Neuronal stem cell (in vitro differentiated cells): ENCODE measurements at regions not wholly inside any gene's neighbourhood (a gene's known extent, or its start where the extent isn't known, plus 50 kb on each side); places are given as distances from the start of the nearest gene placed in this dataset.

ENCODE experiments used
- DNase-seq: peaks from one replicate; pipeline ENCODE4 v3.0.0-alpha.2; 2013; ENCODE audit warnings: low spot score
- H2AFZ ChIP-seq: one replicate; pipeline ENCODE4 v1.6.1; 2013; ENCODE audit warnings: mild to moderate bottlenecking, low read length, inconsistent platforms
- H2AK5ac ChIP-seq: 2 replicates; pipeline ENCODE4 v1.6.1; 2013; ENCODE audit warnings: low read depth, mild to moderate bottlenecking, inconsistent platforms, low read length, moderate library complexity, mixed read lengths
- H2BK120ac ChIP-seq: 2 replicates; pipeline ENCODE4 v1.6.1; 2013; ENCODE audit warnings: low read depth, mild to moderate bottlenecking, inconsistent platforms, low read length, moderate library complexity, mixed read lengths
- H2BK12ac ChIP-seq: one replicate; pipeline ENCODE4 v1.6.1; 2013; ENCODE audit warnings: low read length, inconsistent platforms
- H2BK15ac ChIP-seq: 2 replicates; pipeline ENCODE4 v1.6.1; 2013; ENCODE audit warnings: mild to moderate bottlenecking, low read length, inconsistent platforms, mixed read lengths
- H2BK5ac ChIP-seq: one replicate; pipeline ENCODE4 v1.6.1; 2013; ENCODE audit warnings: inconsistent platforms, mild to moderate bottlenecking, low read length, moderate library complexity
- H3K14ac ChIP-seq: one replicate; pipeline ENCODE4 v1.6.1; 2013; ENCODE audit warnings: low read length, inconsistent platforms
- H3K18ac ChIP-seq: 2 replicates; pipeline ENCODE4 v1.6.1; 2013; ENCODE audit warnings: low read length, inconsistent platforms
- H3K23ac ChIP-seq: 2 replicates; pipeline ENCODE4 v1.6.1; 2013; ENCODE audit warnings: low read depth, mild to moderate bottlenecking, mixed read lengths, low read length, inconsistent platforms; ENCODE audit not compliant: poor library complexity
- H3K27ac ChIP-seq: replicated peaks from 3 replicates; pipeline ENCODE4 v1.5.1; 2013; ENCODE audit warnings: low read length, inconsistent platforms
- H3K27me3 ChIP-seq, 3 experiments: 2 replicates each; pipeline ENCODE4 v1.6.1; 2013; ENCODE audit warnings: low read length in 3 of 3, mild to moderate bottlenecking in 2 of 3, inconsistent platforms in 1 of 3, low read depth in 1 of 3, mixed read lengths in 1 of 3, moderate library complexity in 1 of 3; ENCODE audit not compliant: control insufficient read depth in 3 of 3, insufficient read depth in 3 of 3
- H3K36me3 ChIP-seq, 2 donors: replicated peaks in 1 of 2; 2 replicates each; pipeline ENCODE4 v1.6.1; 2013; ENCODE audit warnings: low read length in 2 of 2; ENCODE audit not compliant: control insufficient read depth in 2 of 2, insufficient read depth in 2 of 2
- H3K4ac ChIP-seq: 2 replicates; pipeline ENCODE4 v1.6.1; 2013; ENCODE audit warnings: inconsistent platforms, mild to moderate bottlenecking, low read length, moderate library complexity
- H3K4me1 ChIP-seq, 2 donors: 1 replicate in 1 of 2; 2 replicates in 1 of 2; pipeline ENCODE4 v1.6.1; 2013; ENCODE audit warnings: low read length in 2 of 2, low read depth in 1 of 2; ENCODE audit not compliant: control insufficient read depth in 2 of 2, insufficient read depth in 1 of 2
- H3K4me2 ChIP-seq: one replicate; pipeline ENCODE4 v1.6.1; 2013; ENCODE audit warnings: mild to moderate bottlenecking, low read length, inconsistent platforms; ENCODE audit not compliant: insufficient read depth, poor library complexity, severe bottlenecking
- H3K4me3 ChIP-seq, 2 donors: 2 replicates each; pipeline ENCODE4 v1.5.1; 2013; ENCODE audit warnings: low read length in 2 of 2, mild to moderate bottlenecking in 2 of 2, inconsistent platforms in 1 of 2, moderate library complexity in 1 of 2
- H3K79me1 ChIP-seq: one replicate; pipeline ENCODE4 v1.6.1; 2013; ENCODE audit warnings: low read depth, mild to moderate bottlenecking, inconsistent platforms, low read length, moderate library complexity
- H3K9ac ChIP-seq: one replicate; pipeline ENCODE4 v1.6.1; 2013; ENCODE audit warnings: mild to moderate bottlenecking, low read depth, low read length, inconsistent platforms; ENCODE audit not compliant: poor library complexity
- H3K9me3 ChIP-seq, 2 donors: replicated peaks in 1 of 2; 2 replicates each; pipeline versions ENCODE3 to v1.6.1; 2013; ENCODE audit warnings: low read length in 2 of 2, mild to moderate bottlenecking in 2 of 2, inconsistent platforms in 1 of 2, low read depth in 1 of 2, mixed read lengths in 1 of 2, moderate library complexity in 1 of 2; ENCODE audit not compliant: control insufficient read depth in 2 of 2, insufficient read depth in 1 of 2
- H4K8ac ChIP-seq: one replicate; pipeline ENCODE4 v1.6.1; 2013; ENCODE audit warnings: low read depth, mild to moderate bottlenecking, inconsistent platforms, low read length, moderate library complexity
- H4K91ac ChIP-seq: one replicate; pipeline ENCODE4 v1.6.1; 2013; ENCODE audit warnings: low read length, low read depth, mild to moderate bottlenecking, inconsistent platforms; ENCODE audit not compliant: poor library complexity
- WGBS, 2 donors: extraction: QIAGEN DNeasy Blood & Tissue Kit; methylation state at CpG; one replicate each; pipeline ENCODE4 v1.1.7; 2013; ENCODE audit warnings: missing lambda C conversion rate in 2 of 2, mixed read lengths in 1 of 2; ENCODE audit not compliant: insufficient read length in 2 of 2, insufficient replicate concordance in 1 of 2; ENCODE audit errors: extremely low coverage in 2 of 2; 5-methylcytosine and 5-hydroxymethylcytosine counted together

DNA sequence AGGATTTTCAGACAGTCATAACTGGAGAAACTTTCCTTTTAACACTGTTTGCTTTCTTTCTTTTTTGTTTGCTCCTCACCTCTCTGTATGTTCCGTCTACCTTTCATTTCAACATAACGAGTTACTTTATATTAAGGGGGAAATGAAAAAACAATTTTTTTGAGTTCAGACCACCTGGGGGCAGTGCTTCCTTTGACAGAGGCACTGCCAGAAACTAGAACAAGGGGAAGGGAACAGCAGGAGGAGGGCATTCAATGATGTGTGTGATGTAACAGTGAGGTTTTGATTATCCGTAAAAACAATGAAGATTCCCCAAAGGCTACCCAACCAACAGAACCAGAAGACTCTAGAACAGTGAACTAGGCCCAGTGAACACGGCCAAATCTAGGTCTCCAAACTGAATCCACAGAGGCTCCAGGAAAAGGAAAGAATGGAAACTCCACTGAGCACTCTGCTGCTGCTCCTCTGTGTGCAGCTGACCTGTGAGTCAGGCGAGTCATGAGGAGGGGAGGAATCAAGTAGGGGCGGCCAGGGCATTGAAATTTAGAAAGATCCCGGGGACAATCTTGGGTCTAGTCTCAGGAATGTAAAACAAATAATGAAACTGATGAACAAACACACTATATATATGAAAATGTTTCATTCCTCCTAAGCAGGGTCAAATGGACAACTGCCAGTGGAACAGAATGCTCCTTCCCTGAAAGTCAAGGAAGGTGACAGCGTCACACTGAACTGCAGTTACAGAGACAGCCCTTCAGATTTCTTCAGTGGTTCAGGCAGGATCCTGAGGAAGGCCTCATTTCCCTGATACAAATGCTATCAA, 323.5 kb downstream of the DAD1 start:
- Histone ChIP-seq H3K27me3 (peaks cover 0 to 5% (median 0%) of the 10 kb centered on the region in 3 experiments), H2BK5ac (no peak overlapping the region), H4K91ac (no peak overlapping the region), H3K4me1 (peaks cover 0 to 5% of the 10 kb centered on the region in 2 donors), H3K27ac (no peak overlapping the region), H2AFZ (peak overlapping the region; percentile 36), H3K4me3 (no peak overlapping the region), H3K36me3 (no peaks in the 10 kb centered on the region), H3K4me2 (no peak overlapping the region), H3K23ac (no peak overlapping the region), H3K4ac (no peak overlapping the region), H3K9me3 (no peaks in the 10 kb centered on the region), H2BK12ac (no peak overlapping the region), H3K14ac (no peak overlapping the region), H3K18ac (no peak overlapping the region), H3K9ac (no peak overlapping the region), H2BK15ac (no peak overlapping the region), H2BK120ac (no peak overlapping the region), H2AK5ac (no peak overlapping the region), H4K8ac (no peak overlapping the region), H3K79me1 (no peaks in the 10 kb centered on the region)
- no CpG with 5 or more reads among the region's 8 CpGs for WGBS, 2 donors
- DNase-seq = no peak

GRCh38 chr14:22264759-22265158, 324.3 kb downstream of the DAD1 start:
- Histone ChIP-seq H3K4me2 (no peak overlapping the region), H3K27me3 (peaks cover 0 to 5% (median 0%) of the 10 kb centered on the region in 3 experiments), H4K91ac (no peak overlapping the region), H2AK5ac (no peak overlapping the region), H4K8ac (no peak overlapping the region), H2BK5ac (no peak overlapping the region), H3K18ac (no peak overlapping the region), H3K4me3 (no peak overlapping the region), H3K9ac (no peak overlapping the region), H2BK15ac (no peak overlapping the region), H3K4me1 (peaks cover 0 to 5% of the 10 kb centered on the region in 2 donors), H3K79me1 (no peaks in the 10 kb centered on the region), H3K27ac (no peak overlapping the region), H3K36me3 (no peaks in the 10 kb centered on the region), H2AFZ (no peak overlapping the region), H3K9me3 (no peaks in the 10 kb centered on the region), H2BK120ac (no peak overlapping the region), H3K14ac (no peak overlapping the region), H3K23ac (no peak overlapping the region), H2BK12ac (no peak overlapping the region), H3K4ac (no peak overlapping the region)
- DNase-seq = no peak
- no CpG with 5 or more reads among the region's 1 CpG for WGBS, 2 donors

- H3K18ac ChIP-seq = no peak overlapping the region
- no peak overlapping the region for H2AK5ac ChIP-seq
- H3K79me1 ChIP-seq = no peaks in the 10 kb centered on the region
- no peak overlapping the region for H3K27ac ChIP-seq
- H2AFZ ChIP-seq = no peak overlapping the region
- no peak overlapping the region for H3K4ac ChIP-seq
- no peak overlapping the region for H3K14ac ChIP-seq
- no peaks in the 10 kb centered on the region for H3K36me3 ChIP-seq
- H3K4me1 ChIP-seq = peaks cover 0 to 5% of the 10 kb centered on the region in 2 donors
- no peak overlapping the region for H3K9ac ChIP-seq
- H3K4me2 ChIP-seq = no peak overlapping the region
- no peak overlapping the region for H4K8ac ChIP-seq
- no CpG with 5 or more reads among the region's 1 CpG for WGBS, 2 donors
- no peaks in the 10 kb centered on the region for H3K9me3 ChIP-seq
- H2BK15ac ChIP-seq = no peak overlapping the region
- peaks cover 0 to 5% (median 0%) of the 10 kb centered on the region in 3 experiments for H3K27me3 ChIP-seq
- no peak for DNase-seq
- no peak overlapping the region for H4K91ac ChIP-seq
- no peak overlapping the region for H3K4me3 ChIP-seq
- H2BK5ac ChIP-seq = no peak overlapping the region
- no peak overlapping the region for H3K23ac ChIP-seq
- no peak overlapping the region for H2BK120ac ChIP-seq
- H2BK12ac ChIP-seq = no peak overlapping the region
These were observed 325.1 kb downstream of the DAD1 start for GRCh38 chr14:22263961-22264360.

GRCh38 chr14:22262881-22263280, 326.1 kb downstream of the DAD1 start:
- Histone ChIP-seq H3K23ac (no peak overlapping the region), H3K4me1 (peaks cover 0 to 5% of the 10 kb centered on the region in 2 donors), H2BK5ac (no peak overlapping the region), H2AK5ac (no peak overlapping the region), H2AFZ (no peak overlapping the region), H3K9me3 (no peaks in the 10 kb centered on the region), H3K4ac (no peak overlapping the region), H4K8ac (no peak overlapping the region), H3K14ac (no peak overlapping the region), H3K18ac (no peak overlapping the region), H3K27me3 (peaks cover 0 to 5% (median 0%) of the 10 kb centered on the region in 3 experiments), H3K27ac (no peak overlapping the region), H3K36me3 (no peaks in the 10 kb centered on the region), H3K9ac (no peak overlapping the region), H3K4me2 (no peak overlapping the region), H4K91ac (no peak overlapping the region), H3K79me1 (no peaks in the 10 kb centered on the region), H2BK120ac (no peak overlapping the region), H3K4me3 (no peak overlapping the region), H2BK15ac (no peak overlapping the region), H2BK12ac (no peak overlapping the region)
- WGBS, 2 donors = no CpG with 5 or more reads among the region's 3 CpGs
- DNase-seq = no peak
